ENCODE measurements at regions not wholly inside any gene's neighbourhood (a gene's known extent, or its start where the extent isn't known, plus 50 kb on each side); places are given as distances from the start of the nearest gene placed in this dataset.

DNA sequence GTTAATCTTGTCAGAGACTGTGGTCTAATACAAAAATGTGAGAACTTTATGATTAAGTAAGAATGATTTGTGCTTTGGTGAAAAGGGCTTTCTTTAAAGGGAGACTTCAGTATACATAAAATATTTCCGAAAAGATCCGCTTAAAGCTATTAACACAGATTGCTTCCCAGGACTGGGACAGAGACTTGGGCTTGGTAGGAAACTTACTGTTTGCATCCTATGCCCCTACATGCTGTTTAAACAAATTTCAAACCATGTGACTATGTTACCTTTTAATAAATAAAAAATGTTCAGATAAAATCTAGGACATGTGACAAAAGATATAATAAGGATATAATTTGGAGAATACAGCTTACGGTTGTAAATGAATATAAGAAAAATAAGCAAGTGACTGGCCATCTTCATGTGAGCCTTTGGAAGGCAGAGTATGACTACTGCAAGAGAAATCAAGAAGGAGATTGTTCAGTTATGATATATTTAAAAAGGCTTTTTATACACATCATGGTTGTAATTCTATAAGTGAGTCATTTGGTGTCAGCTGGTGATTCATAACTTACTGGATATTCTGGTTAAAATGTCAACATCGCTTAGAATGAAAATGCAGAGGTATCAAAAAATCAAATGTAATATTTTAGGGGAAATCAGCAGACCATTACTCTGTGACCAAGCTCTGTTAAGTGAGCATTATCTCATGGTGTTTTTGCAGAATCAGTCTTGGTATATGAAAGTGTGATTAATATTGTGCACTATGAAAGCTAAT lies 234.7 kb upstream of the E2F7 start:
- H3K9me2 ChIP-seq (replicated peaks; ENCODE audit: low read depth, low read length) = no peaks in the 10 kb centered on the region
- no peaks in the 10 kb centered on the region for H3F3A ChIP-seq (ENCODE audit: low read depth)
- H3K9me3 ChIP-seq (ENCODE audit: insufficient read depth, low read depth, low read length) = no peaks in the 10 kb centered on the region
- H3K27me3 ChIP-seq (ENCODE audit: insufficient read depth, low read length, poor library complexity, severe bottlenecking) = no peaks in the 10 kb centered on the region
- no peaks in the 10 kb centered on the region for H3K36me3 ChIP-seq (ENCODE audit: insufficient read depth, low read length)
- no peaks in the 10 kb centered on the region for H4K20me1 ChIP-seq (ENCODE audit: insufficient read depth, low read length, poor library complexity, severe bottlenecking)
- no peak overlapping the region for H3K4me2 ChIP-seq (ENCODE audit: low read depth, low read length, poor library complexity, severe bottlenecking)
- H3K4me1 ChIP-seq (ENCODE audit: insufficient read depth, low read length, poor library complexity, severe bottlenecking) = no peaks in the 10 kb centered on the region
- no peaks in the 10 kb centered on the region for H3K79me2 ChIP-seq (ENCODE audit: insufficient read depth, low read length)
- no peak overlapping the region for H3K9ac ChIP-seq (ENCODE audit: low read depth, low read length, poor library complexity, severe bottlenecking)
- no peak overlapping the region for H3K4me3 ChIP-seq (ENCODE audit: low read length, poor library complexity, severe bottlenecking)
- no peak overlapping the region for H2AFZ ChIP-seq (ENCODE audit: low read length)
- TF ChIP-seq EZH2phosphoT487 (IDR thresholded peaks at IDR 0.05; ENCODE audit: borderline replicate concordance) = no peak
- TF ChIP-seq, protein P1, sequence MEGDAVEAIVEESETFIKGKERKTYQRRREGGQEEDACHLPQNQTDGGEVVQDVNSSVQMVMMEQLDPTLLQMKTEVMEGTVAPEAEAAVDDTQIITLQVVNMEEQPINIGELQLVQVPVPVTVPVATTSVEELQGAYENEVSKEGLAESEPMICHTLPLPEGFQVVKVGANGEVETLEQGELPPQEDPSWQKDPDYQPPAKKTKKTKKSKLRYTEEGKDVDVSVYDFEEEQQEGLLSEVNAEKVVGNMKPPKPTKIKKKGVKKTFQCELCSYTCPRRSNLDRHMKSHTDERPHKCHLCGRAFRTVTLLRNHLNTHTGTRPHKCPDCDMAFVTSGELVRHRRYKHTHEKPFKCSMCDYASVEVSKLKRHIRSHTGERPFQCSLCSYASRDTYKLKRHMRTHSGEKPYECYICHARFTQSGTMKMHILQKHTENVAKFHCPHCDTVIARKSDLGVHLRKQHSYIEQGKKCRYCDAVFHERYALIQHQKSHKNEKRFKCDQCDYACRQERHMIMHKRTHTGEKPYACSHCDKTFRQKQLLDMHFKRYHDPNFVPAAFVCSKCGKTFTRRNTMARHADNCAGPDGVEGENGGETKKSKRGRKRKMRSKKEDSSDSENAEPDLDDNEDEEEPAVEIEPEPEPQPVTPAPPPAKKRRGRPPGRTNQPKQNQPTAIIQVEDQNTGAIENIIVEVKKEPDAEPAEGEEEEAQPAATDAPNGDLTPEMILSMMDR (conservative IDR thresholded peaks at IDR 0.05; ENCODE audit: low read length) = no peak

DNA sequence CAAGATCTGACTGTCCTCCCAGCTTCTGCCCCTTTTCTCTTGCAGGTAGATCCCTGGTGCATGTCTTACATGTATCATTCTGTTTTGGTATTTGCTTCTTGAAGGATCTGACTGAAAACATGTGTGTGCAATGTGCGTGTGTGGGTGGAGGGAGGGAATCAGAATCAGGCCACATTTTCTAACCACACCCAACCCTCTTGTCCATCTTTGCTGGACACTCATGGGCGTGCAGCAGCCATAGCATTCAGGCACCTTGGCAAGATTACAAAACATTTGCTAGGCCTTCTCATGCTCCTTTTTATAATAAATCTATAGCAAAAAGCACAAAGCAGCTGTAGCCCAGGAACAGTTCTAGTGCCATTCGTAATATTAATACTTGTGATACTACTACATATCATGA lies 233.6 kb upstream of the E2F7 start:
- Histone ChIP-seq H2AFZ (ENCODE audit: low read length) (no peak overlapping the region), H3K4me3 (ENCODE audit: low read length, poor library complexity, severe bottlenecking) (no peak overlapping the region), H3K9me2 (replicated peaks; ENCODE audit: low read depth, low read length) (no peaks in the 10 kb centered on the region), H3K36me3 (ENCODE audit: insufficient read depth, low read length) (no peaks in the 10 kb centered on the region), H3K79me2 (ENCODE audit: insufficient read depth, low read length) (no peaks in the 10 kb centered on the region), H3F3A (ENCODE audit: low read depth) (no peaks in the 10 kb centered on the region), H3K4me1 (ENCODE audit: insufficient read depth, low read length, poor library complexity, severe bottlenecking) (no peaks in the 10 kb centered on the region), H3K9me3 (ENCODE audit: insufficient read depth, low read depth, low read length) (no peaks in the 10 kb centered on the region), H3K9ac (ENCODE audit: low read depth, low read length, poor library complexity, severe bottlenecking) (no peak overlapping the region), H4K20me1 (ENCODE audit: insufficient read depth, low read length, poor library complexity, severe bottlenecking) (no peaks in the 10 kb centered on the region), H3K27me3 (ENCODE audit: insufficient read depth, low read length, poor library complexity, severe bottlenecking) (no peaks in the 10 kb centered on the region), H3K4me2 (ENCODE audit: low read depth, low read length, poor library complexity, severe bottlenecking) (no peak overlapping the region)
- TF ChIP-seq EZH2phosphoT487 (IDR thresholded peaks at IDR 0.05; ENCODE audit: borderline replicate concordance) = no peak
- TF ChIP-seq, protein P1 (conservative IDR thresholded peaks at IDR 0.05; ENCODE audit: low read length) = no peak

- Histone ChIP-seq H2AFZ (ENCODE audit: low read length) (no peak overlapping the region), H3K9ac (ENCODE audit: low read depth, low read length, poor library complexity, severe bottlenecking) (no peak overlapping the region), H3K9me3 (ENCODE audit: insufficient read depth, low read depth, low read length) (no peaks in the 10 kb centered on the region), H3K36me3 (ENCODE audit: insufficient read depth, low read length) (no peaks in the 10 kb centered on the region), H3K4me1 (ENCODE audit: insufficient read depth, low read length, poor library complexity, severe bottlenecking) (no peaks in the 10 kb centered on the region), H3F3A (ENCODE audit: low read depth) (no peaks in the 10 kb centered on the region), H3K9me2 (replicated peaks; ENCODE audit: low read depth, low read length) (no peaks in the 10 kb centered on the region), H3K27me3 (ENCODE audit: insufficient read depth, low read length, poor library complexity, severe bottlenecking) (no peaks in the 10 kb centered on the region), H4K20me1 (ENCODE audit: insufficient read depth, low read length, poor library complexity, severe bottlenecking) (no peaks in the 10 kb centered on the region), H3K4me2 (ENCODE audit: low read depth, low read length, poor library complexity, severe bottlenecking) (no peak overlapping the region), H3K79me2 (ENCODE audit: insufficient read depth, low read length) (no peaks in the 10 kb centered on the region), H3K4me3 (ENCODE audit: low read length, poor library complexity, severe bottlenecking) (no peak overlapping the region)
- TF ChIP-seq EZH2phosphoT487 (IDR thresholded peaks at IDR 0.05; ENCODE audit: borderline replicate concordance) = no peak
- TF ChIP-seq, protein P1 (conservative IDR thresholded peaks at IDR 0.05; ENCODE audit: low read length) = no peak
Observed at GRCh38 chr12:77294016-77294415, 228.6 kb upstream of the E2F7 start.

Measured in Loucy (cell line).